Head of caudate nucleus (tissue), 42 donors: ENCODE measurements at regions not wholly inside any gene's neighbourhood (a gene's known extent, or its start where the extent isn't known, plus 50 kb on each side); places are given as distances from the start of the nearest gene placed in this dataset.
A peak's percentile ranks its signal among the peaks of the same experiment; 100 is the strongest.

ENCODE experiments used
- DNase-seq, 42 donors: peaks; one replicate each; pipeline versions ENCODE4 v3.0.0 to v3.0.0-alpha.2; 2020 to 2021; ENCODE audit warnings: mixed read lengths in 7 of 42
- intact Hi-C: fragments of 100-400 bp; cut with DNase I; formaldehyde crosslinking; loops from one replicate; pipeline ENCODE4 v1.15.0; 2022

GRCh38 chr13:24066405-24067295 is 93.9 kb upstream of the SPATA13 start:
- intact Hi-C loops: loop anchor here (10.0 kb wide), 1 partner anchor 98 kb away; the partner anchor contains the start of gene SPATA13
- DNase-seq: peak in 3 of 42 donors; percentile 14 to 46 (median 36)

- intact Hi-C loops: loop anchor here (10.0 kb wide), 1 partner anchor 96 kb away; the partner anchor contains the start of gene SPATA13
- no peak for DNase-seq
Observed at GRCh38 chr13:24068472-24068871, 92.0 kb upstream of the SPATA13 start.

- intact Hi-C loops: no loop called here
- DNase-seq: no peak
Observed at GRCh38 chr13:24071016-24071415, 89.5 kb upstream of the SPATA13 start.

GRCh38 chr13:24071423-24072075 is 89.0 kb upstream of the SPATA13 start:
- no peak for DNase-seq
- intact Hi-C loops: no loop called here

- peak in 4 of 42 donors; percentile 42 to 63 (median 56) for DNase-seq
- intact Hi-C loops: no loop called here
Observed at GRCh38 chr13:24073657-24074056, 86.9 kb upstream of the SPATA13 start.

- peak in 9 of 42 donors; percentile 35 to 71 (median 59) for DNase-seq
Observed at GRCh38 chr13:24074678-24075077, 85.8 kb upstream of the SPATA13 start.

GRCh38 chr13:24075137-24075975 is 85.2 kb upstream of the SPATA13 start:
- no peak for DNase-seq
- intact Hi-C loops: no loop called here

More at GRCh38 chr13:24074678-24075077, 85.8 kb upstream of the SPATA13 start:
- intact Hi-C loops: no loop called here

GRCh38 chr13:24076109-24076508 is 84.4 kb upstream of the SPATA13 start:
- peak in 4 of 42 donors; percentile 35 to 67 (median 52) for DNase-seq
- intact Hi-C loops: no loop called here

GRCh38 chr13:24076636-24077035 is 83.9 kb upstream of the SPATA13 start:
- intact Hi-C loops: no loop called here
- no peak for DNase-seq

GRCh38 chr13:24080134-24080533 is 80.4 kb upstream of the SPATA13 start:
- no peak for DNase-seq
- intact Hi-C loops: no loop called here

GRCh38 chr13:24081387-24081786 is 79.1 kb upstream of the SPATA13 start:
- intact Hi-C loops: no loop called here
- no peak for DNase-seq

- DNase-seq: no peak
Observed at GRCh38 chr13:24083141-24083540, 77.4 kb upstream of the SPATA13 start.

GRCh38 chr13:24083722-24084421 is 76.6 kb upstream of the SPATA13 start:
- intact Hi-C loops: no loop called here
- peak in 31 of 42 donors; percentile 31 to 83 (median 60) for DNase-seq

More at GRCh38 chr13:24083141-24083540, 77.4 kb upstream of the SPATA13 start:
- intact Hi-C loops: no loop called here

GRCh38 chr13:24085662-24086061 is 74.9 kb upstream of the SPATA13 start:
- intact Hi-C loops: no loop called here
- no peak for DNase-seq

GRCh38 chr13:24086642-24087041 is 73.9 kb upstream of the SPATA13 start:
- no peak for DNase-seq
- intact Hi-C loops: no loop called here

GRCh38 chr13:24087605-24088225 is 72.8 kb upstream of the SPATA13 start:
- intact Hi-C loops: no loop called here
- DNase-seq: no peak

GRCh38 chr13:24090049-24090448 is 70.5 kb upstream of the SPATA13 start:
- intact Hi-C loops: no loop called here
- DNase-seq: no peak

- intact Hi-C loops: no loop called here
- no peak for DNase-seq
Observed at GRCh38 chr13:24091080-24091479, 69.4 kb upstream of the SPATA13 start.
